ENCODE measurements at regions not wholly inside any gene's neighbourhood (a gene's known extent, or its start where the extent isn't known, plus 50 kb on each side); places are given as distances from the start of the nearest gene placed in this dataset.

DNA sequence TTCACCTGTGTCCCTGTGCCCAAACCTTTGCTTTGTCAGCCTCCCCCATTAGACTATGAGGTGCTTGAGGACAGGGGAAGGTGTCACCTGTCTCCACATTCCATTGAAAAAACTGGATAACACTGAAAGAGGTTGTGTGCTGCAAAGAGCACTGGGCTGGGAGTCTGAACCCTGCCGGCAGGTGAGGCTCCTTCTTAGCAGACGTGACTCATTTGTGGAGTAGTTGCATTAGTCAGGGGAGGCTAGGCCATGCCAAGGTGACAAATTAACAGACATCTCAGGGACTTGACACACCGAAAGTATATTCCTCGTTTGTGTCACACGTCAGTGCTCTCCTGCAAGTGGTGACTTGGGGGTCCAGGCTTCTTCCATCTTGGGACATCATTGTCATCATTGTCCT, 95.9 kb upstream of the STX18 start:
- no peaks in the 10 kb centered on the region for H3K4me1 ChIP-seq (ENCODE audit: control insufficient read depth, extremely low read depth, insufficient read depth, low read length)
- H2AFZ ChIP-seq (ENCODE audit: control insufficient read depth, low read length): no peak overlapping the region
- H3K4me3 ChIP-seq (ENCODE audit: control insufficient read depth in 2 of 3, extremely low read depth in 1 of 3, insufficient read depth in 2 of 3, low read depth in 1 of 3, low read length in 3 of 3): no peak overlapping the region
- no peaks in the 10 kb centered on the region for H3K36me3 ChIP-seq (ENCODE audit: control insufficient read depth in 2 of 2, extremely low read depth in 1 of 2, insufficient read depth in 2 of 2, low read length in 2 of 2)
- no peak overlapping the region for H3K27ac ChIP-seq (ENCODE audit: control insufficient read depth, insufficient read depth, low read length)
- no peaks in the 10 kb centered on the region for H3K9me3 ChIP-seq (ENCODE audit: control insufficient read depth, low read depth, low read length)
- no peak for TF ChIP-seq CTCF (optimal IDR thresholded peaks at IDR 0.05 in 1 of 3, IDR thresholded peaks at IDR 0.05 in 1 of 3, conservative IDR thresholded peaks at IDR 0.05 in 1 of 3; ENCODE audit: extremely low read depth in 1 of 3, insufficient read depth in 2 of 3, low read length in 3 of 3)
- TF ChIP-seq EZH2 (IDR thresholded peaks at IDR 0.05; ENCODE audit: low read length): no peak
- H3K9me1 ChIP-seq (ENCODE audit: control insufficient read depth, extremely low read depth, insufficient read depth, low read length): no peaks in the 10 kb centered on the region
- DNase-seq (ENCODE audit: low read depth, low spot score) (no peak), FAIRE-seq (no peak)
- no peak overlapping the region for H3K4me2 ChIP-seq (ENCODE audit: control insufficient read depth, extremely low read depth, insufficient read depth, low read depth, low read length)
- H3K27me3 ChIP-seq (ENCODE audit: control insufficient read depth, extremely low read depth, insufficient read depth, low read length): no peaks in the 10 kb centered on the region
- H3K9ac ChIP-seq (ENCODE audit: control insufficient read depth, extremely low read depth, insufficient read depth, low read length): no peak overlapping the region
- H4K20me1 ChIP-seq (ENCODE audit: control insufficient read depth, extremely low read depth, insufficient read depth, low read length): no peaks in the 10 kb centered on the region
- dilution Hi-C loops (cut with MboI; ENCODE audit: extremely low pct_ligation_motif_present, low sequenced_read_pairs): no loop called here
- H3K79me2 ChIP-seq (ENCODE audit: control insufficient read depth, insufficient read depth, low read length): no peaks in the 10 kb centered on the region

DNA sequence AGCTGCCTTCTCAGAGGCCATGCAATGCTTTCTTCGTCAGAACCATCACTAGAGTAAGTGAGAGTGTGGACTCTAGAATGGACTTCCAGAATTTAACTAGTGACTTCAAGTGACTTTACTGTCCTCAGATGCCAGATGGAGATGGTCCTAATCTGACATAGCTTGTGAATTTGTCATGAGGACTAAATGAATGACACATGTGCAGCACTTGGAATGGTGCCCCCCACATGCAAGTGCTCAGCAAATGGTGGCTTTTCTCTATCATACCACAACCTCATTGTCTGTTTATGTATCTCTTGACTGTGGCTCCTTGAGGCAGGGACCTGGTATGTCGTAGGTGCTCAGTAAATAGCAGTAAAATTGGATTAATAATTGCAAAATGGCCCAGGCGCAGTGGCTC, 91.6 kb upstream of the STX18 start:
- DNase-seq (ENCODE audit: low read depth, low spot score) (no peak), FAIRE-seq (no peak)
- Histone ChIP-seq H2AFZ (ENCODE audit: control insufficient read depth, low read length) (no peak overlapping the region), H3K36me3 (ENCODE audit: control insufficient read depth in 2 of 2, extremely low read depth in 1 of 2, insufficient read depth in 2 of 2, low read length in 2 of 2) (no peaks in the 10 kb centered on the region), H3K27ac (ENCODE audit: control insufficient read depth, insufficient read depth, low read length) (no peak overlapping the region), H3K9ac (ENCODE audit: control insufficient read depth, extremely low read depth, insufficient read depth, low read length) (no peak overlapping the region), H3K4me3 (ENCODE audit: control insufficient read depth in 2 of 3, extremely low read depth in 1 of 3, insufficient read depth in 2 of 3, low read depth in 1 of 3, low read length in 3 of 3) (no peak overlapping the region), H3K9me1 (ENCODE audit: control insufficient read depth, extremely low read depth, insufficient read depth, low read length) (no peaks in the 10 kb centered on the region), H4K20me1 (ENCODE audit: control insufficient read depth, extremely low read depth, insufficient read depth, low read length) (no peaks in the 10 kb centered on the region), H3K9me3 (ENCODE audit: control insufficient read depth, low read depth, low read length) (no peaks in the 10 kb centered on the region), H3K79me2 (ENCODE audit: control insufficient read depth, insufficient read depth, low read length) (no peaks in the 10 kb centered on the region), H3K4me2 (ENCODE audit: control insufficient read depth, extremely low read depth, insufficient read depth, low read depth, low read length) (no peak overlapping the region), H3K27me3 (ENCODE audit: control insufficient read depth, extremely low read depth, insufficient read depth, low read length) (no peaks in the 10 kb centered on the region), H3K4me1 (ENCODE audit: control insufficient read depth, extremely low read depth, insufficient read depth, low read length) (no peaks in the 10 kb centered on the region)
- dilution Hi-C loops (cut with MboI; ENCODE audit: extremely low pct_ligation_motif_present, low sequenced_read_pairs): no loop called here
- no peak for TF ChIP-seq CTCF (optimal IDR thresholded peaks at IDR 0.05 in 1 of 3, IDR thresholded peaks at IDR 0.05 in 1 of 3, conservative IDR thresholded peaks at IDR 0.05 in 1 of 3; ENCODE audit: extremely low read depth in 1 of 3, insufficient read depth in 2 of 3, low read length in 3 of 3)
- TF ChIP-seq EZH2 (IDR thresholded peaks at IDR 0.05; ENCODE audit: low read length): no peak
